Neural cell (in vitro differentiated cells): ENCODE measurements at regions not wholly inside any gene's neighbourhood (a gene's known extent, or its start where the extent isn't known, plus 50 kb on each side); places are given as distances from the start of the nearest gene placed in this dataset.

Experiments used
- H2AFZ ChIP-seq: fragments of 200-600, 300-800 bp; sonication (generic), shearing (Covaris generic); 2 replicates; pipeline ENCODE4 v1.6.0; 2014; ENCODE audit warnings: low read depth, mild to moderate bottlenecking, antibody characterized with exemption, low read length, moderate library complexity
- H3F3A ChIP-seq: fragments of 200-600 bp; shearing (Covaris generic); 2 replicates; pipeline ENCODE4 v1.6.1; 2016; ENCODE audit warnings: mild to moderate bottlenecking, moderate library complexity, mixed read lengths, antibody characterized with exemption, low read length; ENCODE audit not compliant: insufficient read depth, poor library complexity, severe bottlenecking
- H3K27ac ChIP-seq: fragments of 200-600, 300-800 bp; sonication (generic), shearing (Covaris generic); 2 replicates; pipeline ENCODE4 v1.5.1; 2014; ENCODE audit warnings: mild to moderate bottlenecking, low read length, moderate library complexity
- H3K27me3 ChIP-seq: fragments of 300-800, 200-600 bp; sonication (generic), shearing (Covaris generic); 2 replicates; pipeline ENCODE4 v1.6.0; 2014; ENCODE audit warnings: mild to moderate bottlenecking, low read depth, low read length, moderate library complexity; ENCODE audit not compliant: insufficient read depth
- H3K36me3 ChIP-seq: fragments of 300-800, 200-600 bp; sonication (generic), shearing (Covaris generic); 2 replicates; pipeline ENCODE4 v1.5.1; 2014; ENCODE audit warnings: mild to moderate bottlenecking, antibody characterized with exemption, low read length, moderate library complexity; ENCODE audit not compliant: insufficient read depth
- H3K4me2 ChIP-seq: fragments of 300-800, 200-600 bp; sonication (generic), shearing (Covaris generic); 2 replicates; pipeline ENCODE4 v1.6.0; 2014; ENCODE audit warnings: mild to moderate bottlenecking, low read length
- H3K4me3 ChIP-seq: fragments of 300-800, 200-600 bp; sonication (generic), shearing (Covaris generic); 2 replicates; pipeline ENCODE4 v1.5.1; 2014; ENCODE audit warnings: mild to moderate bottlenecking, low read length, moderate library complexity
- H3K79me2 ChIP-seq: fragments of 200-600 bp; shearing (Covaris generic); replicated peaks from 2 replicates; pipeline ENCODE4 v1.6.0; 2014; ENCODE audit warnings: mild to moderate bottlenecking, low read length, moderate library complexity; ENCODE audit not compliant: insufficient read depth
- H3K9ac ChIP-seq: fragments of 300-800, 200-600 bp; sonication (generic), shearing (Covaris generic); 2 replicates; pipeline ENCODE4 v1.6.1; 2016; ENCODE audit warnings: mild to moderate bottlenecking, low read length, mixed read lengths
- H3K9me2 ChIP-seq: fragments of 200-600 bp; shearing (Covaris generic); 2 replicates; pipeline ENCODE4 v1.6.1; 2016; ENCODE audit warnings: mild to moderate bottlenecking, low read length, mixed read lengths; ENCODE audit not compliant: insufficient read depth
- H3K9me3 ChIP-seq: fragments of 200-600, 300-800 bp; sonication (generic), shearing (Covaris generic); 2 replicates; pipeline ENCODE4 v1.6.1; 2016; ENCODE audit warnings: mild to moderate bottlenecking, mixed run types, low read length, moderate library complexity, mixed read lengths
- H4K20me1 ChIP-seq: fragments of 200-600 bp; shearing (Covaris generic); 2 replicates; pipeline ENCODE4 v1.6.1; 2016; ENCODE audit warnings: mild to moderate bottlenecking, mixed run types; ENCODE audit not compliant: insufficient read depth
- CTCF ChIP-seq: fragments of 450-650 bp; IDR thresholded peaks from 2 replicates; pipeline ENCODE4 v1.5.1; 2014; ENCODE audit warnings: antibody characterized with exemption, mild to moderate bottlenecking, moderate library complexity; ENCODE audit not compliant: poor library complexity, severe bottlenecking
- EP300 ChIP-seq: fragments of 450-650 bp; conservative IDR thresholded peaks from 2 replicates; pipeline ENCODE4 v1.6.1; 2014; ENCODE audit warnings: antibody characterized with exemption, mild to moderate bottlenecking, moderate library complexity; ENCODE audit not compliant: poor library complexity, severe bottlenecking
- EZH2 ChIP-seq: fragments of 200-600, 300-800 bp; shearing (Covaris generic), sonication (generic); IDR thresholded peaks from 2 replicates; pipeline ENCODE4 v1.6.1; 2014; ENCODE audit warnings: antibody characterized with exemption, low read length, borderline replicate concordance, mild to moderate bottlenecking; ENCODE audit not compliant: insufficient read depth, poor library complexity, severe bottlenecking
- MXI1 ChIP-seq: fragments of 450-650 bp; conservative IDR thresholded peaks from 2 replicates; pipeline ENCODE4 v1.6.1; 2014; ENCODE audit warnings: antibody characterized with exemption, mild to moderate bottlenecking; ENCODE audit not compliant: poor library complexity, severe bottlenecking
- POLR2AphosphoS5 ChIP-seq: IDR thresholded peaks from 2 replicates; pipeline ENCODE4 v1.6.1; 2012
- RAD21 ChIP-seq: fragments of 450-650 bp; conservative IDR thresholded peaks from 2 replicates; pipeline ENCODE4 v1.6.1; 2014; ENCODE audit warnings: antibody characterized with exemption, mild to moderate bottlenecking, moderate library complexity
- REST ChIP-seq: IDR thresholded peaks from 2 replicates; pipeline ENCODE4 v1.6.1; 2012; ENCODE audit warnings: borderline replicate concordance
- SMC3 ChIP-seq: fragments of 450-650 bp; conservative IDR thresholded peaks from 2 replicates; pipeline ENCODE4 v1.6.1; 2014; ENCODE audit warnings: antibody characterized with exemption, mild to moderate bottlenecking, moderate library complexity; ENCODE audit not compliant: poor library complexity

GRCh38 chr6:158257781-158258180 is 54.5 kb upstream of the TULP4 start:
- Histone ChIP-seq H3K27ac (no peak overlapping the region), H3K4me3 (no peak overlapping the region), H3K36me3 (no peaks in the 10 kb centered on the region), H3K9me2 (no peaks in the 10 kb centered on the region), H3K79me2 (peaks cover 47% of the 10 kb centered on the region), H3K9me3 (no peaks in the 10 kb centered on the region), H3K4me2 (no peak overlapping the region), H3K27me3 (no peaks in the 10 kb centered on the region), H2AFZ (no peak overlapping the region), H3F3A (no peaks in the 10 kb centered on the region), H4K20me1 (no peaks in the 10 kb centered on the region), H3K9ac (no peak overlapping the region)
- TF ChIP-seq RAD21 (no peak), POLR2AphosphoS5 (no peak), EP300 (no peak), SMC3 (no peak), CTCF (no peak), REST (no peak), EZH2 (no peak), MXI1 (no peak)

- TF ChIP-seq EP300 (no peak), POLR2AphosphoS5 (no peak), CTCF (no peak), REST (no peak), RAD21 (no peak), EZH2 (no peak)
- Histone ChIP-seq H2AFZ (no peak overlapping the region), H3K27me3 (no peaks in the 10 kb centered on the region), H3K4me2 (no peak overlapping the region), H3K79me2 (peaks cover 41% of the 10 kb centered on the region), H3K9ac (no peak overlapping the region), H3K4me3 (no peak overlapping the region), H3K9me2 (no peaks in the 10 kb centered on the region), H3K9me3 (no peaks in the 10 kb centered on the region), H3K27ac (no peak overlapping the region), H3K36me3 (no peaks in the 10 kb centered on the region), H4K20me1 (no peaks in the 10 kb centered on the region), H3F3A (no peaks in the 10 kb centered on the region)
Measured at GRCh38 chr6:158259136-158259535, 53.1 kb upstream of the TULP4 start.
